Activated CD4-positive, alpha-beta T cell treated with anti-CD3 and anti-CD28 coated beads for 24 hours (primary cell): ENCODE measurements at regions not wholly inside any gene's neighbourhood (a gene's known extent, or its start where the extent isn't known, plus 50 kb on each side); places are given as distances from the start of the nearest gene placed in this dataset.
"Not testable (repeated sequence)": the region's sequence is repeated elsewhere in the genome, so short reads cannot be mapped to it uniquely, and the experiment has no call there.

Source experiments
- DNase-seq, 2 donors: peaks; one replicate each; pipeline ENCODE4 v3.0.0-alpha.2; 2020; ENCODE audit warnings: low read depth in 2 of 2

DNA sequence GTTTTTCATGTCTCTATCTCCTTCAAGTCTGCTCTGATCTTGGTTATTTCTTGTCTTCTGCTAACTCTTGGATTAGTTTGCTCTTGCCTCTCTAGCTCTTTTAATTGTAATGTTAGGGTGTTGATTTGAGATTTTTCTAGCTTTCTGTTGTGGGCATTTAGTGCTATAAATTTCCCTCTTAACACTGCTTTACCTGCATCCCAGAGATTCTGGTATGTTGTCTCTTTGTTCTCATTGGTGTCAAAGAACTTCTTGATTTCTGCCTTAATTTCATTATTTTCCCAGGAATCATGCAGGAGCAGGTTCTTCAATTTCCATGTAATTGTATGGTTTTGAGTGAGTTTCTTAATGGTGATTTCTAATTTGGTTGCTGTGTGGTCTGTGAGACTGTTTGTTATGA, 128.5 kb upstream of the ZNF267 start:
- not testable (repeated sequence) for DNase-seq

DNA sequence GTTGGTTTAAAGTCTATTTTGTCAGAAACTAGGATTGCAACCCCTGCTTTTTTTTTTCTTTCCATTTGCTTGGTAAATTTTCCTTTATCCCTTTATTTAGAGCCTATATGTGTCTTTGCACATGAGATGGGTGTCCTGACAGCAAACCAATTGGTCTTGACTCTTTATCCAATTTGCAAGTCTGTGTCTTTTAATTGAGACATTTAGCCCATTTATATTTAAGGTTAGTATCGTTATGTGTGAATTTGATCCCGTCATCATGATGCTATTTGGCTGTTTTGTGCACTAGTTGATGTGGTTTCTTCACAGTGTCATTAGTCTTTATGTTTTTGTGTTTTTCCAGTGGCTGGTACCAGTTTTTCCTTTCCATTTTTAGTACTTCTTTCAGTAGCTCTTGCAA, 127.7 kb upstream of the ZNF267 start:
- no peak for DNase-seq

DNA sequence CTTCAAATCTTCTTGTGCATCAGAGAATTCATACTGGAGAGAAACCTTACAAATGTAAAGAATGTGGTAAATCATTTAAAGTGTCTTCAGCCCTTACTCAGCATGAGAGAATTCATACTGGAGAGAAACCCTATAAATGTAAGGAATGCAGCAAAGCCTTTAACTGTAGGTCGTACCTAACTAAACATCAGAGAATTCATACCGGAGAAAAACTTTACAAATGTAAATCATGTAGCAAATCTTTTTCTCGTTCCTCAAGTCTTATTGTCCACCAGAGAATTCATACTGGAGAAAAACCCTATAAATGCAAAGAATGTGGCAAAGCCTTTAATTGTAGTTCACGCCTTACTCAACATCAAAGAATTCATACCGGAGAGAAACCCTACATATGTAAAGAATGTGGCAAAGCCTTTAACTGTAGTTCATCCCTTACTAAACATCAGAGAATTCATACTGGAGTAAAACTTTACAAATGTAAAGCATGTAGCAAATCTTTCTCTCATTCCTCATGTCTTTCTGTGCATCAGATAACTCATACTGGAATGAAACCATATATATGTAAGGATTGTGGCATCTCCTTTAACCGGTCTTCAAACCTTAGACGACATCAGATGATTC, 118.5 kb upstream of the ZNF267 start:
- no peak for DNase-seq

DNA sequence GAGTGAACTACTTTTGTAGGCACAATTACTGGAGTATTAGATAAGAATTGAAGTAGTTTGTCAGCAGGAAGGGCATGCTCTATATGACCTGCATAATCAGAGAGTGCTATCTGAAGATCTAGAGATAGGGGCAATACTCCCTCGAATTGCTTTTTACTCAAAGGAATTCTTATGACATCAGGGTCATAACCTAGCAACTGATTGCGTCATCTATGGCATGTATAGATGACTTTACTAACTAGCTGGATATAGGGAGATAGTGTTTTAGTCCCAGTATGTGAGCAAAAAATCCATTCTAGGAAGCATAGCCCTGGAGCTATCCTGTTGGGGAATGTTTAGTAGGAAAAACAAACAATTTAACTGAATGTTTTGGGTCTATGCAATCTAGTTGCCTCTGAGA, 109.5 kb upstream of the ZNF267 start:
- no peak for DNase-seq

DNA sequence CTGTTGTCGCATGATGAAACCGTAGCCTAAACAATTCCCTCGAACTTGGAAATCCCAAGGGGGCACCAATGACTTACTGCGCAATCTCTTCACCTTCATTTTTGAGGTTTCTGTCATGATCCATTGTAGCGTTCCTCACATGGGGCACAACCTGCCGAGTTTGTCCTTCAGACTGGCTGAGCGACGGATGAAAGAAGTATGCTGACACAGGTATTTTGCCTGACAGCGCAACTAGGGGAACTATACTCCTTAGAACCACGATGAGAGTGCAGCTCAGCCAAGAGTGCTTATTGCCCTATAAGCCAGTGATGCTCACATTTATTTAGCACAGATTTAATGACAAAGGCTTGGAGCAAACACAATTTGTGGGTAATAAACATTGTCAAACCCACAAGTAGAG, 106.3 kb upstream of the ZNF267 start:
- no peak for DNase-seq

DNA sequence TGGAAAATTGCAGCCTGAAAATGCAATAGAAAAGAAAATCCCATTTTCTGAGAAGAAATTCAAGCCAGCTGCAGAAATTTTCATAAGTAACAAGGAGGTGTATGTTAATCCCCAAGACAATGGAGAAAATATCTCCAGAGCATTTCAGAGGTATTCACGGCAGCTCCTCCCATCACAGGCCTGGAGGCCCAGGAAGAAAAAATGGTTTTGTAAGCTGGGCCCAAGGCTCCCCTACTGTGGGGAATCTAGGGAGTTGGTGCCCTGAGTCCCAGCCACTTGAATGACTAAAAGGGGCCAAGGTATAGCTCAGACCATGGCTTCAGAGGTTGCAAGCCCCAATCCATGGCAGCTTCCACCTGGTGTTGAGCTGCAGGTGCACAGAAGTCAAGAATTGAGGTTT, 93.3 kb upstream of the ZNF267 start:
- DNase-seq, result no peak

DNA sequence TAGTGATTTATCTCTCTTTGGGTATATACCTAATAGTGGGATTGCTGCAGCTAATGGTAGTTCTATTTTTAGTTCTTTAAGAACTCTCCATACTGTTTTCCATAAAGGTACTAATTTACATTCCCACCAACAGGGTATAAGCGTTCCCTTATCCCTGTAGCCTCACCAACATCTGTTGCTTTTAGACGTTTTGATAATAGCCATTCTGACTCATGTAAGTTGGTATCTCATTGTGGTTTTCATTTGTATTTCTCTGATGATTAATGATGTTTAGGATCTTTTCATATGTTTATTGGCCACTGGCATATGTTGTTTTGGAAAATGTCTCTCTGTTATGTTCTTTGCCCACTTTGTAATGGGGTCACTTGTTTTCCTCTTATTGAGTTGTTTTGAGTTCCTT, 88.5 kb upstream of the ZNF267 start:
- DNase-seq, result no peak

DNA sequence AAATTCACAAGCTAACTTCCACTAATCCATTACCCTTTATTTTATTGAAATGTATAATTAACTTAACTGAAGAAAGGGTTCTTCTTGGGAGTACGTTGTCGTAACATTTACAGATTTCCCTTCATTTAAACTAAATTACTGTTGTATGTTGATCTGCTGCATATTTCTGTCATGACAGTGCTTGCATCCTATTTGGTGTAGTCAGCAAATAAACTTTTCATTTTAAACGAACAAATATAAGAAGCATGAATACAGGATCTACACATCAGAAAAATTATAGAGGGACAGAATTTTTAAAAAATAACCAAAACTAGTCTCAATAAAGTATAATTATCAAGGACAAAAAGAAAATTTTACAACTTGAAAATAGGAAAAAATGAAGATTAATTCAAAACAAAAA, 66.5 kb upstream of the ZNF267 start:
- no peak for DNase-seq

DNA sequence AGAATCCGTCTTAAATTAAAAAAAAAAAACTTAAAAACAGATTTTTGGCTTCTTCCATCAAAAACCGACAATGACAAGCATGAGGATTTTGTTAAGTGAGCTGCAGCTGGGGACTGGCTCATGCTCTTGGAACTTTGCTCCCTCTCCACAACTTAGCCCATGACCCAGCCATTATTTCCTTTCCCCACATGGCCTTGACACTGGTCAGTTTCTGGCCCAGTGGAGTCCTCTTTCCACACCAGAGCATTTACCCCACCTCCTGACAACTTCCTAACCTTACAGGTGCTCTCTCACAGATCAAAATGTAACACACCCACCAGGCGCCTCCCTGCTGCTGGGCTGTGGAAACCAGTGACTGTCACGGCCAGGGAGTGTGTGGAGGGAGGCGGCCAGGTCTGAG, 62.7 kb upstream of the ZNF267 start:
- DNase-seq, result no peak

DNA sequence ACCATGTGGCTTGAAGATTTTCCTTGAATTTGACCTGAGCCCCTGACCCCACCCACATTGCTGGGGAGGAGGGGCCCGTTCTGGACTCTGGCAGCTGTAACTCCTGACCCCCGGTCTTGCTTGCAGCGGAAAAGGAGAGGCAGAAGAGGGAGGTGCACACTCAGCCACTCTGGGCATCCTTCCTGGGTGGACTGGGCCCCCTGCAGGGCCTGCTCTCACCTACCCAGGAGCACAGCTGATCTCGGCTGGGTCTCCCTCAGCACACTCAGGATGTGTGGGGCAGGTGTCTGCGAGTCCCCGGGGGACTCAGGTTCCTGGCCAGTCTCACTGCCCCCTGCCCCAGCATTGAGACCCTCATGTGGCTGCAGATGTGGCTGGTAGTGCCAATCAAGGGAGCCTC, 57.5 kb upstream of the ZNF267 start:
- DNase-seq, result not testable (repeated sequence)

DNA sequence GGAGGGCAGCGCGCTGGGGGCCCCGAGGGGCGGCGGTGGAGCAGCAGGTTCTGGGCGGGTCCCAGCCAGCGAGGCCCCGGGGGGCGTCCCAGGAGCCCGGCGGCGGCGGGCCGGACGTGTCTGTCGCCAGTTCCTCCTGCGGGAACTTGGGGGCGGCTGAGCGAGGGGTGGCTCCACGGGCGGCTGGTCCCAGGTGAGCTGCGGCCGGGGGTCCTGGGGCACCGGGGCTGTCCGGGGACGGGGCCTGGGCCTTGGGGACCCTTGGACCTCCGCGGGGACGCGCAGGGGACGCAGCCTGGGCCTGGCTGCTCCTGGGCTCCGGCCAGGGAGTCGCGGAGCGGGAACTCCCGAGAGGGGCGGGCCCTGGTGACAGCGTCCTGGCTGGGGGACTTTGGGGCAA, 54.2 kb upstream of the ZNF267 start:
- no peak for DNase-seq

DNA sequence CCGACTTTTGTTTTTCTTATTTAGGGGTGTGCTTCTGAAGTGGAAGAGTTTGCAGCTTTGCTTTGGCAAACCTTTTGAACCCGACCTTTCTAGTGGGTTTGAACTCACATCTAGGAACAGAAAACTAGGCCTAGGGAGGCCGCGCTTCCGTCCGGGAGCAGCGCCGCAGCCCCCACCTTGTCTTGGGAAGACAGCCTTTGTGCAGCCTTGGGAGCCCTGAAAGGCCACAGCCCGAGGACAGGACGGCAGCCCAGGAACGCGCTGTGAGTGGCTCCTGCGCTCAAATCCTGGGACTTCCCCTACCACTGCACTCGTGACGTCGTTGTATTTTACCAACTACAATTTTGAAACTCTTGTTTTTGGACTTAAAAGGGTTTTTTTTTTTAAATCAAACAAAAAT, 53.7 kb upstream of the ZNF267 start:
- DNase-seq, result no peak
